Heart left ventricle (tissue), 16 donors: ENCODE measurements at regions not wholly inside any gene's neighbourhood (a gene's known extent, or its start where the extent isn't known, plus 50 kb on each side); places are given as distances from the start of the nearest gene placed in this dataset.
A peak's percentile ranks its signal among the peaks of the same experiment; 100 is the strongest.

Source experiments
- ATAC-seq, 4 donors: fragments of 200-7000 bp; cut with Tn5 transposase; one replicate each; pipeline ENCODE4 v1.9.1; 2020 to 2022; ENCODE audit warnings: moderate library complexity in 4 of 4, mild to moderate bottlenecking in 3 of 4, moderate number of reproducible peaks in 1 of 4
- DNase-seq, 5 donors: peaks; one replicate each; pipeline ENCODE4 v3.0.0-alpha.2; 2020
- H3K27ac ChIP-seq, 12 donors: fragments of 200-600 bp; sonication (generic) in 4 of 12; one replicate each; pipeline versions ENCODE4 v1.5.0 to v1.8.0; 2016 to 2022; ENCODE audit warnings: mild to moderate bottlenecking in 2 of 12
- H3K27me3 ChIP-seq, 9 donors: fragments of 200-600 bp; sonication (generic) in 2 of 9; one replicate each; pipeline versions ENCODE4 v1.5.1 to v1.8.0; 2016 to 2022; ENCODE audit warnings: mild to moderate bottlenecking in 3 of 9
- H3K36me3 ChIP-seq, 9 donors: fragments of 200-600 bp; sonication (generic) in 2 of 9; one replicate each; pipeline versions ENCODE4 v1.5.0 to v1.8.0; 2018 to 2022; ENCODE audit warnings: mild to moderate bottlenecking in 2 of 9
- H3K4me1 ChIP-seq, 12 donors: fragments of 200-600 bp; sonication (generic) in 4 of 12; one replicate each; pipeline versions ENCODE4 v1.5.0 to v1.8.0; 2016 to 2022; ENCODE audit warnings: mild to moderate bottlenecking in 3 of 12
- H3K4me3 ChIP-seq, 12 donors: fragments of 200-600 bp; sonication (generic) in 4 of 12; one replicate each; pipeline versions ENCODE4 v1.5.0 to v1.8.0; 2017 to 2022; ENCODE audit warnings: mild to moderate bottlenecking in 9 of 12, moderate library complexity in 4 of 12
- H3K9me3 ChIP-seq, 12 donors: fragments of 200-600 bp; sonication (generic) in 4 of 12; one replicate each; pipeline versions ENCODE4 v1.5.0 to v1.8.0; 2016 to 2022; ENCODE audit warnings: mild to moderate bottlenecking in 1 of 12
- POLR2A ChIP-seq, 2 donors: fragments of 450-650 bp; IDR thresholded peaks; one replicate each; pipeline ENCODE4 v1.6.1; 2017; ENCODE audit warnings: antibody characterized with exemption in 2 of 2, mild to moderate bottlenecking in 2 of 2, moderate library complexity in 2 of 2
- WGBS, 4 donors: extraction: QIAGEN DNeasy Blood & Tissue Kit in 2 of 4; methylation state at CpG; one replicate each; pipeline versions ENCODE4 v1.1.5 to v1.1.7; 2013 to 2018; 5-methylcytosine and 5-hydroxymethylcytosine counted together
- intact Hi-C, 10 donors: fragments of 100-400 bp; cut with DNase I; formaldehyde crosslinking; loops; one replicate each; pipeline versions ENCODE4 v1.11.1 to v1.14.2; 2022
- TF ChIP-seq, protein P1 (sequence below), 12 donors: fragments of 200-600 bp; sonication (generic) in 4 of 12; IDR thresholded peaks; one replicate each; pipeline versions ENCODE4 v1.5.0 to v1.8.0; 2018 to 2022; ENCODE audit warnings: antibody characterized with exemption in 12 of 12, mild to moderate bottlenecking in 5 of 12
- donor health status: ischemic (EF 13 %, LVEDD 7.1; RV severe dilation, severe dysfunction).
- donor health status: healthy with polysubstance abuse.
- donor health status: DM: no; HTN: yes; CAD: no.
- donor health status: DM: no; HTN: no; CAD: no.
- donor health status: ischemic (EF 25% LVEDD 6.9; RV normal size, moderate dysfunction).
- donor health status: ischemic (EF 25% LVEDD 5.7; RV mildly dilated, moderate dysfunction).
- donor health status: healthy.
- donor health status: DM: yes; HTN: yes; CAD: no.
- donor health status: ischemic (EF 35%, LVEDD 5.7; RV mildly dilated, moderate dysfunction).
- donor health status: nonischemic (EF 11% LVEDD 7.7; RV severe dilation, severe dysfunction).
- donor health status: DM: yes; HTN: yes; CAD: no.
- donor health status: PGD.
- donor health status: ischemic (EF 29% LVEDD 5.4; RV normal size, mild dysfunction).
- donor health status: nonischemic (EF 23%, LVEDD 6.1; RV moderate dilation, normal function).

DNA sequence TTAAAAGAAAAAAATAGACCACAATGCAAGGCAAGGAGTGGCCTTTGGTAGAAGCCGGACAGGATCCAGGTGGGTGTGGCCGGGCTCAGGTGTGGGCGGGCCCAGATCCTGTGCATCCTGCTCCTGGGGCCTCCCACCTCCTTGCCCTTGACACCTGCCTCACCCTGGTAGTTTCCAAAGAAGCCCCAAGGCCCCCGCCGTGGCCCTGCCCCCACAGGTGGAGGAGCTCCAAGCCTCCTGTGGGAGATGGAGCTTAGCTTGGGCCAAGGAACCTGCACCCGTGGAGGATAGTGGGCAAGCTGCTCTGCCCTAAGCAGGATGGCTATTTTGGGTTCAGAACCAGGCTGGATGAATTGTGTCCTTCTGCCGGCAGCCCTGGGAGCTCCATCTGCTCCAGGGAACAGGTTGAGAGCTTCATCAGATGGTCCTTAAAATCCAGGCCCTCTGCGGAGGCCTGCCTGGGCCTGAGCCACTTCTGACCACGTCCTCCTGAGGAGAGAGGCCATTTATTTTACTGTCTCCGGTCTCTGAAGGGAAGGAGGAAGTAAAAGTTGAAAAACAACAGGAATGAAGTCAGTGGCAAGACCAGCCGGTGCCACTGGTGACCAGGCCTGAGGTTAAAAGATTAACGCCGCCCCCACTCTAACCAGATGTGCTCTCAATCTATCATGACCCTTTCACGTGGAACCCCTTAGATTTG, 53.9 kb upstream of the KLF13 start:
- H3K27ac ChIP-seq: peak overlapping the region in 2 of 12 donors; percentile 53 to 85
- H3K27me3 ChIP-seq: no peaks in the 10 kb centered on the region
- H3K9me3 ChIP-seq: no peaks in the 10 kb centered on the region
- no peaks in the 10 kb centered on the region for H3K36me3 ChIP-seq
- WGBS, 4 donors: 84 to 91% (median 85%) methylated on average over 14 of the region's 14 CpGs
- TF ChIP-seq, protein P1, sequence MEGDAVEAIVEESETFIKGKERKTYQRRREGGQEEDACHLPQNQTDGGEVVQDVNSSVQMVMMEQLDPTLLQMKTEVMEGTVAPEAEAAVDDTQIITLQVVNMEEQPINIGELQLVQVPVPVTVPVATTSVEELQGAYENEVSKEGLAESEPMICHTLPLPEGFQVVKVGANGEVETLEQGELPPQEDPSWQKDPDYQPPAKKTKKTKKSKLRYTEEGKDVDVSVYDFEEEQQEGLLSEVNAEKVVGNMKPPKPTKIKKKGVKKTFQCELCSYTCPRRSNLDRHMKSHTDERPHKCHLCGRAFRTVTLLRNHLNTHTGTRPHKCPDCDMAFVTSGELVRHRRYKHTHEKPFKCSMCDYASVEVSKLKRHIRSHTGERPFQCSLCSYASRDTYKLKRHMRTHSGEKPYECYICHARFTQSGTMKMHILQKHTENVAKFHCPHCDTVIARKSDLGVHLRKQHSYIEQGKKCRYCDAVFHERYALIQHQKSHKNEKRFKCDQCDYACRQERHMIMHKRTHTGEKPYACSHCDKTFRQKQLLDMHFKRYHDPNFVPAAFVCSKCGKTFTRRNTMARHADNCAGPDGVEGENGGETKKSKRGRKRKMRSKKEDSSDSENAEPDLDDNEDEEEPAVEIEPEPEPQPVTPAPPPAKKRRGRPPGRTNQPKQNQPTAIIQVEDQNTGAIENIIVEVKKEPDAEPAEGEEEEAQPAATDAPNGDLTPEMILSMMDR (IDR thresholded peaks at IDR 0.05): no peak
- TF ChIP-seq POLR2A (IDR thresholded peaks at IDR 0.05): no peak
- intact Hi-C loops: no loop called here
- DNase-seq (peak in 3 of 5 donors; percentile 8 to 35 (median 18)), ATAC-seq (no peak)
- peaks cover 0 to 49% (median 2%) of the 10 kb centered on the region in 12 donors for H3K4me1 ChIP-seq
- H3K4me3 ChIP-seq: no peak overlapping the region

DNA sequence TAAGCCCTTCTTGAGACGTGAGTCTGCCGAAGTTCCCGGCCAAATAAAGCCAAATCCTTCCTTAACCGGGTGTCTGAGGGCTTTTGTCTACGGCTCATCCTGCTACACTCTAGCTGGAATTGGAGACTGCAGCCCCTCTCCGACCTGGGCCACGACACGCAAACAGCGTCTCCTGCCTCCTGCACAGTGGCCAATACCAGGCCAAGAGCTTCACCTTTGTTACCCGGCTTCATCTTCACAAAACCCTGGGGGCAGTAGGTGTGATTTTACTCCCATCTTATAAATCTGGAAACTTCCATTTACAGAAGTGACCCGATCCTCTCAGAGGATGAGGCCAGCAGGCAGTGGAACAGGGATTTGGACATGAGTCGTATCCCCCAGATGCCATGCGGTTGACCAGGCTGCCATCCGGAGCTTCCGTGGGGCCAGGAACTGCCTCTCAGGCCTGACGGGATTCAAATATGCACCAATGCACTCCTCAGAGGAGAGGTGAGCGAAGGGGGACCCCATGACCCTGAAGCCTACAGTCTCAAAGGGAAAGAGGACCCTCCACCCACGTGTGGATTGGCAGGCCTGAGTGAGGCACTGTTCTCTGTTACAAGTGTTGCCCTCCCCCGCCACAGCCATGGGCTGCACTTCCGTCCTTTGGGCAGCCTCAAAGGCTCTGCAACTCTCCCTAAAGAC, 53.2 kb upstream of the KLF13 start:
- Histone ChIP-seq H3K4me3 (no peak overlapping the region), H3K27me3 (no peaks in the 10 kb centered on the region), H3K27ac (peak overlapping the region in 2 of 12 donors; percentile 53 to 85), H3K4me1 (peaks cover 0 to 42% (median 2%) of the 10 kb centered on the region in 12 donors), H3K36me3 (no peaks in the 10 kb centered on the region), H3K9me3 (no peaks in the 10 kb centered on the region)
- no peak for TF ChIP-seq POLR2A (IDR thresholded peaks at IDR 0.05)
- TF ChIP-seq, protein P1 (IDR thresholded peaks at IDR 0.05): no peak
- DNase-seq: peak in 2 of 5 donors; percentile 3 to 16
- ATAC-seq: no peak
- intact Hi-C loops: no loop called here
- 93 to 95% (median 94%) methylated on average over 20 of the region's 20 CpGs for WGBS, 4 donors

DNA sequence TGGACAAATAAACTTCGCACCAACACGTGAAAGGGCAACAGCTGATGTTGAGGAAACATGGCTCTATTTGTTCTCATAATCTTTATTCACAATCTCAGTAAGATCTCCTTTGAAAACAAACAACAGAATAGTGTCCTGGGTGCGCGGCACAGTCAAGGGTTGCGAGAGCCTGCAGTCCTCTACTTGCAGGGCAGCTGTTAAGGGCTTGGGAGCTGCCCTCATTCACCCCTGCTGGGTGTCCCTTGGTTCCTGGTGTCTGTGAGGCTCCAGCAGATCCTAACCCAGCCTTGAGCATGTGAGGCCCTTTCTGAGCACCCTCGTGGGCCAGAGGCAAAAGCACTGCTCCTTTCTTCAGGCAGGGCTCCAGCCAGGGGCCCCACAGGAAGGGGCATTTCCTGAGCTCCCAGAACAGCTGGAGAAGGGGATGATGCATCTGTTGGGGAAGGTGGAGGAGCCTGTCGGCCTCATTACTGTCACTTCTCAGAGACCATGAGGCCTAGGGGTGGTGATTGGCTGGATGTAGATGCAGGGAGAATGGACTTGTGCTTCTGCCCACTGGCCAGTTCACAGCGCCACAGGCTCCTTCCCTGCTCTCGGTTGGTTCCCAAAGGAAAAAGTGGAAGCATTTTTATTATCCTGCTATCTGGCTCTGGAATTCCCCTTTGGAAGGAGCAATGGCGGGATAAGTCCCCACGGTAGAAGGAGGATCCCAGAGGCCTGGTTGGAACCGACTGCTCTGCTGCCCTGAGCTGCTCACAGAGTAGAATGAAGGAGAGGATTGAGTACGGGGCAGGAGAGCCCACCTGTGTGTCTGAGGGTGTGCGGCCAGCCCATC, 51.9 kb upstream of the KLF13 start:
- intact Hi-C loops: no loop called here
- peaks cover 0 to 40% (median 3%) of the 10 kb centered on the region in 12 donors for H3K4me1 ChIP-seq
- H3K4me3 ChIP-seq: no peak overlapping the region
- DNase-seq (peak in 2 of 5 donors; percentile 14 to 15), ATAC-seq (no peak)
- 70 to 78% (median 76%) methylated on average over 14 of the region's 14 CpGs for WGBS, 4 donors
- no peaks in the 10 kb centered on the region for H3K27me3 ChIP-seq
- TF ChIP-seq POLR2A (IDR thresholded peaks at IDR 0.05): no peak
- TF ChIP-seq, protein P1 (IDR thresholded peaks at IDR 0.05): no peak
- no peak overlapping the region for H3K27ac ChIP-seq
- H3K36me3 ChIP-seq: no peaks in the 10 kb centered on the region
- no peaks in the 10 kb centered on the region for H3K9me3 ChIP-seq
